HT-29 (cell line): ENCODE measurements at regions not wholly inside any gene's neighbourhood (a gene's known extent, or its start where the extent isn't known, plus 50 kb on each side); places are given as distances from the start of the nearest gene placed in this dataset.
A peak's percentile ranks its signal among the peaks of the same experiment; 100 is the strongest.
"Not testable (repeated sequence)": the region's sequence is repeated elsewhere in the genome, so short reads cannot be mapped to it uniquely, and the experiment has no call there.

Experiments used
- DNase-seq: peaks from one replicate; pipeline ENCODE4 v3.0.0-alpha.2; 2015; ENCODE audit warnings: low spot score

GRCh38 chr14:98223106-98223505 is 1048.9 kb downstream of the BCL11B start:
- no peak for DNase-seq

GRCh38 chr14:98223710-98224109 is 1048.3 kb downstream of the BCL11B start:
- not testable (repeated sequence) for DNase-seq

DNA sequence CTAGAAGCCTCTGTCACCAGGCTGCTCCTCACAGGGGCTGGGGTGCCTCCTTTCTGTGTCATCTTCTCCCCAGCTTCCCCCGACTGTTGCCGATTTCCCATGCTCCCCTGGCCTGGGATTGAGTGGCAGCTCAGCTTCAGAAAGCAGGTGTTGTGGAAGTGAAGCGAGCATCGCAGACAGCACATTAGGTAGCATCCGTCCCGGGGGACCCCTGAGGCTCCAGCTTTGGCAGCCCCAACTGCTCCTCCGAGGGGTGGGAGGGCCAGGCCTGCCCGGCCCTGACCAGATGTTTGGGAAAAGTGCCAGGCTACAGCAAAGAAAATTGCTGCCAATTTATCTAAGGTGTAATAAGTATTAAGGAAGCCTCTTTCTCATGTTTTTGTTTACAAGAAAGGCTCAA is 1045.6 kb downstream of the BCL11B start:
- no peak for DNase-seq

- DNase-seq = no peak
Observed at GRCh38 chr14:98227000-98227726, 1044.8 kb downstream of the BCL11B start.

DNA sequence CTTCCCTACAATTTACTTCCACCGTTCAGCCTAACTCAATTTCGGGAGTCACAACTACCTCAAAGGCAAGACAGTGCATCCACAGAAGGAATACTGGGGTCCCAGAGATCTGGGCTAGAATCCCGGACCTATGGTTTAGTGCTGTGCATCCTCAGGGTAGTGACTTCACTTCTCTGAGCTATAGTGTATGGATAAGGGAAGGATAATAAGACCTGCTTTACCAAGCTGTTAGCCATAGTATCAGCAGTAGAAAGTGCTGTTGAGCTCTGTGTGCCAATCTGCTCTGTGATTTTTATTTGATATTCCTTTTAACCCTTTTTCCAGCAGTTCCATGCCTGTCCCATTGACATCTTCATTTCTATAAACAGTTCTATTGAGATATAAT is 1044.3 kb downstream of the BCL11B start:
- no peak for DNase-seq

DNA sequence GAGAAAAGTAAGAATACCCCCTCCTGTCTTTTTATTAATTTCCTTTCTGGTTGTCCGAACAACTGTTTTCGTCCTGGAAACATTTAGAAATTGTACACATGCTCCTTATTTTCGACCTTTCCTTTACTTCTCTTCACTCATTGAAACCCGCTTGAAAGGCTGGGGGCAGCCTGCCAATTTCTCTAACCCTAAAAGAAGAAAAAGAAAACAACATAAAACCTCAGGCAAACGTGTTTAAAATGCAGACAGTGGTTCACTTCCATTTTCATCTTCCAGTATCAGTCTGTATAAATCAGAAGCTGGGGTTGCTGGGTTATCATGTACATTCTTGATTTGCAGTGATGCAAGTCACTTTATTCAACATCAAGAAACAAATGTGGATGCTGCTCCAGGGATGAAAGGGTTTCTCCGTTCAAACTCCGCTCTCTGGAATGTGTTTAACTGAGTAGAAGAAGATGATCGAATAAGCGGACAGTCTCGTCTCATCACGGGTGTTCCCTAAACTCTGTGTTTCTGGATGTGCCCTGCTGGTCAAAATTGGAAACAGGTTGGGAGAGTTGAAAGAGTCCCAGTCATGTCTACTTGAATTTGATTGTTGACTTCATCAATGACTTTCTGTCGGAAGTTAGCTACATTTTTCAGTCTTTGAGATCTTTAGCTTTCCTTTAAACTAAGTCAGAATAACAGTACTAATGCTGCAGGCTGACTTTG is 1042.2 kb downstream of the BCL11B start:
- no peak for DNase-seq

DNA sequence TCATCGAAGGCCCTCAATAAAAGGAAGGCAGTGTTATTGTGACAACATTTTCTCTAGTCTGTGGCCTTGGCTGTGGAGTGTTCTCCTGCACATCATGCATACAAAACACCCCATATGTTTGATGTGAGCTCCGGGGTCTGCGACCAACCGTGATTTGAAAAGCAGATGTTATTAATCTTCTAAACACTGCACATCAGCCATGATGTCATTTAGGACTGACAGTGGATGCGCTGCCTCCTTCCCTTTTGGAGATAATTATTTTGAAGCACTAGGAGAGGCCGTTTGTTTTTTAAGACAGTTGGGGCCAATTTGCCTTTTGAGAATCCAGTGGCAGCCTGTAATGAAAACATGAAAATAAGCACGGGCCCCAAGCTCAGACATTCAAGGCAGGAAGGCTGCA is 1041.6 kb downstream of the BCL11B start:
- no peak for DNase-seq

DNA sequence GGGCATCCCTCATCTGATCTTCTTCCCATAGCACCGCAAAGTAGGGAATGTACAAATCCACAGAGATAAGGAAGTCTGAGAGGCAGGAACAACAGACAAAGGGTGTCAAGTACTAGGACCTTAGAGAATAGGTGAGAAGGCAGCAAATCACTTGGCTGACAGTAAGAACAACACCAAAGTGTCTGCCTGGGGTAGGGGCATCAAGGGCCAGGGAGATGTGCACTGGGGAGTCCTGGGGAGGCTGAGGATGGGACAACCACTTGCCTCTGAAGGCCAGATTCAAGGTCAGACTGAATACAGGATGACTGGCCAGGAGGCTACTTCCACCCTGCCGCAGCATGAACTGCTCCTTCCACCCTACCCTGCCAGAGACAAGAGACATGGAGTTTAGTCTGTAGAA is 1040.8 kb downstream of the BCL11B start:
- DNase-seq = no peak

GRCh38 chr14:98233656-98234055 is 1038.3 kb downstream of the BCL11B start:
- no peak for DNase-seq

GRCh38 chr14:98234208-98234607 is 1037.8 kb downstream of the BCL11B start:
- DNase-seq = no peak

GRCh38 chr14:98236314-98236713 is 1035.7 kb downstream of the BCL11B start:
- DNase-seq = no peak

DNA sequence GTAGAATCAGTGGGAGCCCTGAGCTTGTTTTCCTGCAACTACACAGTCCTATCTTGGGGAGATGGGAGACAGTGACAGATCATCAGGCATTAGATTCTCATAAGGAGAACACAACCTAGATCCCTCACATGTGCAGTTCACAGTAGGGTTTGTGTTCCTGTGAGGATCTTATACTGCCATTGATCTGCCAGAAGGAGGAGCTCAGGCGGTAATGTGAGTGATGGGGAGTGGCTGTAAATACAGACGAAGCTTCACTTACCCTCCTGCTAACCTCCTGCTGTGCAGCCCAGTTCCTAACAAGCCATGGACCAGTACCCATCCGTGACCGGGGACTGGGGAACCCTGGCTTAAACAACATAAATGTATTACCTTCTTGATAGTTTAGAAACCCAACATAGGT is 1034.1 kb downstream of the BCL11B start:
- DNase-seq = no peak

- no peak for DNase-seq
Observed at GRCh38 chr14:98240376-98240775, 1031.6 kb downstream of the BCL11B start.

DNA sequence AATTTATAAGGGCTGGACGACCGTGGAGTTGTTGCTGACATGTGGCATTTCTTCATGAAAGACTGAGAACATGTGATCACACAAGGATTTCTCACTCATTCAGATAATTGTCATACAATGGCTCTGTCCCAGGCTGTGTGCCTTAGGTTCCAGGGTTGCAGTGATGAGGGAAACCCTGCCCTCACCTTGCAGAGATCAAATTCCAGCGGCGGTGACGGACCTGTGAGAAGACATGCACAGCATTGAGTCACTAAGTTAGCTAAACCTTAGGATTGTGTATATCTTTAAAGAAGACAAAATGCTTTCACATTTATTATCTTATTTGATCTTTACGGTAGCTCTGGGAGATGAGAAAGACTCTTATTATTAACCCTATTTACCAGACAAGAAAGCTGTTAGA is 1029.1 kb downstream of the BCL11B start:
- no peak for DNase-seq

DNA sequence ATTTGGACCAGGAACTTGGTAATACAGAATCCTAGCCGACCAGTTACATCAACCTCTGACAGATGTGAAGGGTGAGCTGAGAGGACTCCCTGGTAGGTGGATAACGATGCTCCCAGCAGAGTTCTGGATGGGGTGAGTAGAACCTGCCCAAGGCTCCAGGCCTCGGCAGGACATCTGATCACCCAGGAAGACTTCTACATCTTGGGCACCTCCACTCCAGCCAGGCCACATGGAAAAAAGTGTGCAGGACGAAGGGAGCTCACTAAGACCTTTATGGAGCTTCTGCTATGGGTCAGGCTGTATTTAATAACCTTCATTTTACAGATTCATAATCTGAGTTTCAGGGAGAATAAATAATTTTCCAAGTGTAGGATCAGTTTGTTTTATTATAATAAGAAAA is 1028.7 kb downstream of the BCL11B start:
- no peak for DNase-seq

DNA sequence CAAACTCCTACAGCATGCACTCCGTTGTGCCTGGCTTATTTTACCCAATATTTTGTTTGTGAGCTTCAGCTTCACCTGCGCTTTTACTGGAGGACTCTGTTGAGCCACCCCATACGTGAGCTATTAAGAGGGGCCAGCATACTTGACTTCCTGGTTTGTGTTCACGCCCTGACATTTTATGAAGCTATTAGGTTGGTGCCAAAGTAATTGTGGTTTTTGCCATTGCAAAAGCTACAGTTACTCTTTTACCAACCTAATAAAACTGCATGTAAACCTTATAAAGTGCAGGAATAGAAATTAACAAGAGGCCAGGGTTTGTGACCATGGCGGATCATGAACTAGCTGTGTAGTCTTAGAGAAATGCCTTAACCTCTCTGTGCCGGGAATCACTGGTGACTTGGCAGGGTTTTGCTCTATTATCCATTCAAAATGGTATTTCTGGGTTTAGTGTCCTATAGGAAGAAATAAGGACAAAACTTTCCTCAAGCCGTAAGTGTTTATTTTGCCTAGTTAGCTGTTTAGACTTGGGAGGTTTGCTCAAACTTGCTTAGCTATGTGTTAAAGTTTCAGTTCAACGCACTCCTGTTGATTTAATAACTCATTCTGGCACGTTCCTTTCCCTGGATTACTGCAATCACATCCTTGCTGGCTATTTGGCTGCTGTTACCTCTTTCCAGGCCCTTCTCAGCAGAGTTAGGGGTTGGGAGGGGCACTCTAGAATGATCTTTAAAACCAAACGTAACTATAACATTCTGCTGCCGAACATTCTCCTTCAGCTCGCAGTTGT is 1027.6 kb downstream of the BCL11B start:
- DNase-seq = peak; percentile 4

DNA sequence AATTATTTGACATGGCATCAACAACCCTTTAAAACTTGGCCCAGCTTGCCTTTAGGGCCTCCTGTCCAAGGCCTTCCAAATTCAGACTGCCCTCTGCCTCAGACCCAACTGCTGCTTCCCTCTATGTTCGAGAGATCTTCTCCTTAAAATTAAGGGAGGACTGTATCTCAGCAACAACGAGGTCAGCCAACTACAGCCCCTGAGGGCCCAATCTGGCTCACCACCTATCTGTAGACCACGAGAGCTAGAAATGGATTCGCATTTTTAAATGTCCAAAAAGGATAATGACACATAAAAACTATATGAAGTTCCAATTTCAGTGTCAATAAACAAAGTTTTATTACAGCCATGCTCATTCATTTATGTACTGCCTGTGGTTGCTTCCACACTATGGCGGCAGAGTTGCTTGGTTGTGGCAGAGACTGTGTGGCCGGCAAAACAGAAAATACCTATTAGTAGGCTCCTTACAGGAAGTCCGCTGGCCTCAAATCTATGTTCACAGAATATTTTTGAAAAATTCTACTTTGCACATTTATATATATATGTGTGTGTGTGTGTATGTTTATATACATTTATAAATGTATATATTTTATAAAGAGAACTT is 1026.9 kb downstream of the BCL11B start:
- DNase-seq = no peak

- no peak for DNase-seq
Observed at GRCh38 chr14:98249057-98249456, 1022.9 kb downstream of the BCL11B start.

DNA sequence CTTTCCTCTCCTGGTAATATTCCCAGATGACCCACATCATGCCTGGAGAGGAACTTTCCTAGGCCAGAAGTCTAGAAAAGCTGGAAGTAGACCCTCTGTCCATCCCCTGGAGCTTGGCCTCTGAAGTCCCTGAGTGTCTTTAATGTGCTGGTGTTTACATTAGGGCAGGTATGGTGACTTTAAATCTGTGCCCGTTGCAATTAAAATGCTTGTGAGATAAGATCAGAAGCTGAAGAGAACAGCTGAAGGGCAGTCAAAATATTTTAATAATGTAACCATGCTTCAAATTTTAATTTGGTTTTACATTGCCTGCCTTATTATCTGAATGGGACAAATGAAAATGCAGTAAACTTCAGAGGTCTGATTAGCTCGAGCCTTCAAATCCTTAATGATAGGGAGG is 1022.5 kb downstream of the BCL11B start:
- DNase-seq = no peak

- no peak for DNase-seq
Observed at GRCh38 chr14:98252820-98253219, 1019.2 kb downstream of the BCL11B start.

- DNase-seq = no peak
Observed at GRCh38 chr14:98259881-98260280, 1012.1 kb downstream of the BCL11B start.

GRCh38 chr14:98262566-98262965 is 1009.4 kb downstream of the BCL11B start:
- no peak for DNase-seq
